Ovary (tissue), 7 donors: ENCODE measurements at regions not wholly inside any gene's neighbourhood (a gene's known extent, or its start where the extent isn't known, plus 50 kb on each side); places are given as distances from the start of the nearest gene placed in this dataset.

ENCODE experiments used
- DNase-seq, 5 donors: peaks; one replicate each; pipeline ENCODE4 v3.0.0-alpha.2; 2019 to 2020
- H3K27ac ChIP-seq, 2 donors: fragments of 200-600 bp; one replicate each; pipeline versions ENCODE4 v1.5.1 to v1.8.0; 2019 to 2022
- H3K27me3 ChIP-seq: fragments of 200-600 bp; one replicate; pipeline ENCODE4 v1.8.0; 2022
- H3K36me3 ChIP-seq: fragments of 200-600 bp; sonication (generic); one replicate; pipeline ENCODE4 v1.5.1; 2019
- H3K4me1 ChIP-seq: one replicate; pipeline ENCODE4 v1.8.1; 2013; ENCODE audit warnings: mild to moderate bottlenecking, moderate library complexity; ENCODE audit not compliant: insufficient read depth
- H3K4me3 ChIP-seq: fragments of 200-600 bp; sonication (generic); one replicate; pipeline ENCODE4 v1.5.1; 2017
- H3K9me3 ChIP-seq, 2 donors: fragments of 200-600 bp in 1 of 2; sonication (generic) in 1 of 2; one replicate each; pipeline versions ENCODE4 v1.5.1 to v1.8.1; 2013 to 2019; ENCODE audit warnings: mild to moderate bottlenecking in 1 of 2, moderate library complexity in 1 of 2
- CTCF ChIP-seq, 3 donors: fragments of 450-650 bp in 2 of 3; fragments of 200-600 bp in 1 of 3; IDR thresholded peaks; one replicate each; pipeline versions ENCODE4 v1.5.1 to v1.8.0; 2016 to 2022; ENCODE audit warnings: antibody characterized with exemption in 3 of 3, mild to moderate bottlenecking in 1 of 3
- EP300 ChIP-seq: sonication (generic); formaldehyde crosslinking; IDR thresholded peaks from one replicate; pipeline ENCODE4 v1.6.1; 2017; ENCODE audit warnings: antibody characterized with exemption
- POLR2A ChIP-seq: fragments of 450-650 bp; IDR thresholded peaks from one replicate; pipeline ENCODE4 v1.6.1; 2017; ENCODE audit warnings: antibody characterized with exemption, mild to moderate bottlenecking, moderate library complexity
- WGBS, 3 donors: extraction: QIAGEN DNeasy Blood & Tissue Kit in 1 of 3; methylation state at CpG; one replicate each; pipeline versions ENCODE4 v1.1.5 to v1.1.7; 2013 to 2017; 5-methylcytosine and 5-hydroxymethylcytosine counted together
- intact Hi-C, 4 donors: fragments of 100-400 bp; cut with DNase I; formaldehyde crosslinking; loops; one replicate each; pipeline versions ENCODE4 v1.11.0 to v1.15.1; 2022 to 2023
- donor health status: DM: no; HTN: no; CAD: no; lungs with moderate emphysema.
- donor health status: DM: no; HTN: no; CAD: no.
- donor health status: Bipolar disorder and iron deficiency.
- donor health status: DM: no; HTN: no; CAD: no.
- donor health status: DM: yes; HTN: yes; CAD: no.

GRCh38 chr12:124232654-124232987 lies 62.3 kb upstream of the RFLNA start:
- H3K36me3 ChIP-seq, result no peaks in the 10 kb centered on the region
- DNase-seq, result no peak
- no peaks in the 10 kb centered on the region for H3K27me3 ChIP-seq
- H3K4me3 ChIP-seq, result no peak overlapping the region
- no peaks in the 10 kb centered on the region for H3K4me1 ChIP-seq
- no peak overlapping the region for H3K27ac ChIP-seq
- WGBS, 3 donors, result 50 to 54% (median 54%) methylated on average over 3 of the region's 3 CpGs
- intact Hi-C loops, result no loop called here
- H3K9me3 ChIP-seq, result no peaks in the 10 kb centered on the region
- TF ChIP-seq EP300 (no peak), CTCF (IDR thresholded peaks at IDR 0.05) (no peak), POLR2A (no peak)

DNA sequence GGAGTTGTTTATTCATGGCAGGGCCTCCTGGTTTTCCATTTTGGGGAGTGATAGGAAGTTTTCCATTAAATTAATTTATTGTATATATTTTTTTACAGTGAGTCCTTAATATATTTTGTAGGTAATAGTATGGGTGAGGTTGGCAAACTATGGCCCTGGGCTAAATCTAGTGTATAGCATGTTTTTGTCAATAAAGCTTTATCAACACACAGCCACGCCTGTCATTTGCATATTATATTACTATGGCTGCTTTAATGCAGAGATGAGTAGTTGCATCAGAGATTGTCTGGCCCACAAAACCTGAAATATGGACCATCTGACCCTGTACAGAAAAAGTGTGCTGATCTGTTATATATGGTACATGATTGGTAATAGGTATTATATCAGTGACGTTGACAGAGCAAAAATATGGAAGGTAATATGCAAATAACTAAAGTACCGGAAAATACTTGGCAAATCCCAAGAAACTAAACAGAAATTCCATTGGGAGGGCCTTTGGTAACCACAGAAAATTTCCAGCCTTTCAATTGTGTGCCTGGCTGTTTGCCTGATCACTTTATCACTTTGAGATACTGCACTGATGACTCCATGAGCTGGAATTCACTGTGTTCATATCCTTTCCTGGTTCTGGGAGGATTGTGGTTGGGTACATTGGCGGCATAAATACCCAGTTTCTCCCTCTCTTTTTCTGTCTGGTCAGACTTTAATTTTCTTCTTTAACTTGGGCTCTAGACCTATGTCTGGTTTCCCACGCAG lies 61.7 kb upstream of the RFLNA start:
- 53 to 65% (median 62%) methylated on average over 5 of the region's 5 CpGs for WGBS, 3 donors
- no peak overlapping the region for H3K4me3 ChIP-seq
- no peak for TF ChIP-seq EP300
- no peak for TF ChIP-seq POLR2A
- no peak for TF ChIP-seq CTCF (IDR thresholded peaks at IDR 0.05)
- no peaks in the 10 kb centered on the region for H3K36me3 ChIP-seq
- no peaks in the 10 kb centered on the region for H3K4me1 ChIP-seq
- no peaks in the 10 kb centered on the region for H3K9me3 ChIP-seq
- no peak for DNase-seq
- H3K27me3 ChIP-seq, result no peaks in the 10 kb centered on the region
- no peak overlapping the region for H3K27ac ChIP-seq
- intact Hi-C loops, result no loop called here

- 78 to 85% (median 84%) methylated on average over 8 of the region's 8 CpGs for WGBS, 3 donors
These were observed 60.9 kb upstream of the RFLNA start for GRCh38 chr12:124233846-124234640.

DNA sequence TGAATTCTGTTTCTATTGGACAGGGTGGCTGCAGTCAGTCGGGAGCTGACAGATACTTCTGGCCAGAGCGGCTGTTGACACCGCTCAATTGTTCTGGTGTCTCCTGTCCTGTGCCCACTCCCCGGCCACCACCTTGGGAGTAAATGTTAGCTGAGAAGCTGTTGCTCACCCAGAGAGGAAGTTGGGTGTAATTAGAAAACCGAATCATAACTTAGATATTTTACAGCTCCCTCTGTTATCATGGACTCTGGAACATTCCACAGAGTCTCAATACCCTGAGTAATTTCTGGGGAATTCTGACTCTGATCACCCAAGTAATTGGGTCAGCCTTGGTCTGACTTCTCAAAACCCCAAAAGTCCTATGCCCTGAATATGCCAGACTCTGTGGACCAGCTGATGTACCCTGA lies 58.3 kb upstream of the RFLNA start:
- Histone ChIP-seq H3K9me3 (no peaks in the 10 kb centered on the region), H3K36me3 (no peaks in the 10 kb centered on the region), H3K27ac (no peak overlapping the region), H3K4me3 (no peak overlapping the region), H3K4me1 (no peaks in the 10 kb centered on the region), H3K27me3 (no peaks in the 10 kb centered on the region)
- DNase-seq, result no peak
- intact Hi-C loops, result no loop called here
- WGBS, 3 donors, result 57 to 78% (median 65%) methylated on average over 5 of the region's 5 CpGs
- TF ChIP-seq CTCF (IDR thresholded peaks at IDR 0.05), result no peak
- TF ChIP-seq POLR2A, result no peak
- TF ChIP-seq EP300, result no peak

More at GRCh38 chr12:124233846-124234640, 60.9 kb upstream of the RFLNA start:
- Histone ChIP-seq H3K27me3 (no peaks in the 10 kb centered on the region), H3K27ac (no peak overlapping the region), H3K36me3 (no peaks in the 10 kb centered on the region), H3K9me3 (no peaks in the 10 kb centered on the region), H3K4me1 (no peaks in the 10 kb centered on the region), H3K4me3 (no peak overlapping the region)
- intact Hi-C loops, result no loop called here
- DNase-seq, result no peak
- TF ChIP-seq POLR2A, result no peak
- TF ChIP-seq EP300, result no peak
- TF ChIP-seq CTCF (IDR thresholded peaks at IDR 0.05), result no peak
